Activated naive CD8-positive, alpha-beta T cell treated with anti-CD3 and anti-CD28 coated beads, Interleukin-2, amount 50 U/mL, for 24 hours (primary cell): ENCODE measurements at regions not wholly inside any gene's neighbourhood (a gene's known extent, or its start where the extent isn't known, plus 50 kb on each side); places are given as distances from the start of the nearest gene placed in this dataset.
"Not testable (repeated sequence)": the region's sequence is repeated elsewhere in the genome, so short reads cannot be mapped to it uniquely, and the experiment has no call there.

Experiments
- ATAC-seq: fragments of 150-1000 bp; cut with Tn5 transposase; one replicate; pipeline ENCODE4 v1.10.0; 2021
- DNase-seq: peaks from one replicate; pipeline ENCODE4 v3.0.0; 2021
- H3K27ac Mint-ChIP-seq: one replicate; pipeline ENCODE4 v1.8.0; 2021; ENCODE audit warnings: mild to moderate bottlenecking, mixed read lengths
- H3K27me3 Mint-ChIP-seq: one replicate; pipeline ENCODE4 v1.8.0; 2021; ENCODE audit warnings: mixed read lengths
- H3K36me3 Mint-ChIP-seq: one replicate; pipeline ENCODE4 v1.8.0; 2021; ENCODE audit warnings: low read depth, mixed read lengths
- H3K4me1 Mint-ChIP-seq: one replicate; pipeline ENCODE4 v1.8.0; 2021; ENCODE audit warnings: mixed read lengths
- H3K4me3 Mint-ChIP-seq: one replicate; pipeline ENCODE4 v1.8.0; 2021; ENCODE audit warnings: mild to moderate bottlenecking, moderate library complexity, mixed read lengths
- H3K9me3 Mint-ChIP-seq: one replicate; pipeline ENCODE4 v1.8.0; 2021; ENCODE audit warnings: mixed read lengths

DNA sequence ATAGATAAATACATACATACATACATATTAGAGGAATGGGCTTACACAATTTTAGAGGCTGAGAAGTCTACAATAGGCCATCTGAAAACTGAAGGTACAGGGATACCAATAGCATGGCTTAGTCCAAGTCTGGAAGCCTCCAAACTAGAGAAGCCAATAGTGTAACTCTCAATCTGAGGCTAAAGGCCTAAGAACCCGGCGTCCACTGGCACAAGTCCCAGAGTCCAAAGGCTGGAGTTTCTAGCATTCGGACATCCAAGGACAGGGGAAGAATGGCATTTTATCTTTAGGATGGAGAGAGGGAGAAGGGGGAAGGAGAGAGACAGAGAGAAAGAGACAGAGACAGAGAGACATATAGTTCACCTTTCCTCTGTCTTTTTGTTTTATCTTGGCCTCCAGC, 63.7 kb upstream of the SYT4 start:
- DNase-seq (no peak), ATAC-seq (no peak)
- Mint-ChIP-seq H3K36me3 (no peaks in the 10 kb centered on the region), H3K27me3 (no peaks in the 10 kb centered on the region), H3K4me3 (no peak overlapping the region), H3K4me1 (no peaks in the 10 kb centered on the region), H3K9me3 (peaks cover 18% of the 10 kb centered on the region), H3K27ac (no peak overlapping the region)

DNA sequence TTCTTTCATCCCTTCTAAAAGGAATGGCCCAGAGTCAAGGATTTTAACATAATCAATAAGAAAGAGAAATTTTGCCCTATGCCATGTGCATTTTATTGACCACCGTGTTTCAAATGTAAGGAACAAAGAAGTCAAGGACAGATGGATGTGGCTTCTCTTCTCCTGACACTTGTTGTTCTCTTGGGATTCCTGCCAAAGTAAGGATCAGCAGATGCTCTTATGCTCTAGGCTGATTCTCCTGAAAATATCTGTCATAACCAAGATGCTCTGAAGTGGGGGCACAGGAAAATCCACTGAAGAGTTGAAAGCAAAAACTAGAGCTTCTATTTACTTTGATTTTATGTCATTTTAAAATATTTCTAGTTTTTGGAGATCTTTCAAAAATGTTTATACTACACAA, 72.9 kb upstream of the SYT4 start:
- no peaks in the 10 kb centered on the region for H3K36me3 Mint-ChIP-seq
- peaks cover 11% of the 10 kb centered on the region for H3K9me3 Mint-ChIP-seq
- no peak for DNase-seq
- H3K4me1 Mint-ChIP-seq = no peaks in the 10 kb centered on the region
- H3K27me3 Mint-ChIP-seq = no peaks in the 10 kb centered on the region
- no peak for ATAC-seq
- H3K27ac Mint-ChIP-seq = no peak overlapping the region
- H3K4me3 Mint-ChIP-seq = no peak overlapping the region

DNA sequence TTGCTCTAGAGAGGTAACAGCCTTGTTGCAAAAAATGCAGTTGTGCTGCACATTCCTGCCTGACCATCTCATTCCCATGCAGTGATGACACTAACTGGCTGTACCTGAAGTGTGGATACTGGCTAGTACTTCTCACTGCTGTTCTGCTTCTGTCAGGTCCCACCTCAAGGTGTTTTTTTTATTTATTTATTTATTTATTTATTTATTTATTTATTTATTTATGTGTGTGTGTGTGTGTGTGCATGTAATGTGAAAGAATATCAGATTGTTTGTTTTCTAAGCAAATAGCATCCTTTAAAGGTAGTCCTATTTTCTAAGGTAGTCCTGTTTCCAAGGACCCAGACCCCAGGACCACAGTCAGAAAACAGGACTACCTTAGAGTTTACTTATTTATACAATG, 87.2 kb upstream of the SYT4 start:
- Mint-ChIP-seq H3K27me3 (no peaks in the 10 kb centered on the region), H3K4me3 (no peak overlapping the region), H3K27ac (no peak overlapping the region), H3K9me3 (no peaks in the 10 kb centered on the region), H3K4me1 (no peaks in the 10 kb centered on the region), H3K36me3 (no peaks in the 10 kb centered on the region)
- ATAC-seq (no peak), DNase-seq (no peak)

GRCh38 chr18:43367895-43368294, 90.6 kb upstream of the SYT4 start:
- Mint-ChIP-seq H3K9me3 (no peaks in the 10 kb centered on the region), H3K27me3 (no peaks in the 10 kb centered on the region), H3K4me1 (no peaks in the 10 kb centered on the region), H3K4me3 (no peak overlapping the region), H3K36me3 (no peaks in the 10 kb centered on the region), H3K27ac (no peak overlapping the region)
- DNase-seq (no peak), ATAC-seq (no peak)

GRCh38 chr18:43369311-43369710, 92.0 kb upstream of the SYT4 start:
- H3K27ac Mint-ChIP-seq, H3K4me1 Mint-ChIP-seq, H3K4me3 Mint-ChIP-seq, DNase-seq, H3K36me3 Mint-ChIP-seq, ATAC-seq, H3K9me3 Mint-ChIP-seq, H3K27me3 Mint-ChIP-seq: not testable (repeated sequence)

GRCh38 chr18:43372773-43373172, 95.5 kb upstream of the SYT4 start:
- DNase-seq (no peak), ATAC-seq (no peak)
- Mint-ChIP-seq H3K4me3 (no peak overlapping the region), H3K27me3 (no peaks in the 10 kb centered on the region), H3K9me3 (peaks cover 5% of the 10 kb centered on the region), H3K4me1 (no peaks in the 10 kb centered on the region), H3K36me3 (no peaks in the 10 kb centered on the region), H3K27ac (no peak overlapping the region)

DNA sequence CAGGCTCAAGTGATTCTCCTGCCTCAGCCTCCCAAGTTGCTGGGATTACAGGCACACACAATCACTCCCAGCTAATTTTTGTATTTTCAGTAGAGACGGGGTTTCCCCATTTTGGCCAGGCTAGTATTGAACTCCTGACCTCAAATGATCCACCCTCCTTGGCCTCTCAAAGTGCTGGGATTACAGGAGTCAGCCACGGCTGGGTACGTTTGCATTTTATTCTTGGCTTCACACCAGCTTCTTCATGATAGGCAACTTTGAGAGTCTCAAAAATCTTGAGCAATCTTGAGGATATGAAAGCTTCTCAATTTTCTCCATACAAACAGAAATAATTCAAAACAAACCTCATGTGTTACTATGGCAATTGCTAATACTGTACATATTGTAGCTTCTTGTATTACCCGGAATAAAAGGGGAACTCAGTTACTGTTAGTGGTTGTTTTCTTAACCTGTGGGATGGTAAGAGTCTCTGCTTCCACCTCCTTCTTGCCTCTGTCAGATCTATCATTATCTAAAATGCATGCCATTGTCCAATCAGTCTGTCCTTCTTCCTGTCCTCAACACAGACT, 102.9 kb upstream of the SYT4 start:
- no peaks in the 10 kb centered on the region for H3K36me3 Mint-ChIP-seq
- no peak overlapping the region for H3K27ac Mint-ChIP-seq
- no peak for ATAC-seq
- H3K9me3 Mint-ChIP-seq = peaks cover 14% of the 10 kb centered on the region
- H3K4me1 Mint-ChIP-seq = no peaks in the 10 kb centered on the region
- DNase-seq = no peak
- H3K27me3 Mint-ChIP-seq = no peaks in the 10 kb centered on the region
- H3K4me3 Mint-ChIP-seq = no peak overlapping the region

DNA sequence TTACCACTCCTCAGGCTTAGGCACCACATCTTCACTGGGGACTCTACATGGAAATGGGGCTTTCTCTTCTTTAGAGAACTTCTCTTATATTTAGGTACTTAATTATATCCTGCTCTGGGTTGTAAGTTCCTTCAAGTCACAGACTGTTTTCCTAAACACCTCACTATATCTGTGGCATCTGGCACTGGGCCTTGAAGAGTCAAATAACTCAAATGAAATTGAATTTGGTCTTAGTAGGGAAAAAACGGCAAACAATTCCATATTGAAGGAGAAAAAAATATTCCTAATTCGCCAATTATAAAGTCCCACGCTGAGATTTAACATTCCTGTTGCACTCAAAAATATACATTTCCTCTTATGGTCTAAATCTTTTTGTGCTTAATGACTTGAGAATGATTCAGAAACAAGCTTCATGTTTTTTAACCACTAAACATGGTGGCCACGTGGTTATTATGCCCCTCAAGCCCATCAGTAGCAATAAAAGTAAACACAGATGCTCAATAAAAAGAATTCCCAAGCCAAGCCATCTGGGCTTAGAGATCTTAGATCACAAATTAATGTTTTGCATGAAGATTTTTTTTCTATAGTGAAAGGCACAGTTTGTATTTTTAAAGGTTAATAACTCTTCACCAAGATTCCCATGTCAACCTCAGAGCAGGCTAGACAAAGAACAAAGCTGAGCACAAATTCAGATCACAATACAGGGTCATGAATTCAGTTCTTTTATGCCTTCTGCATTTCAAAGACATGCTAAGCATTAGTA, 105.5 kb upstream of the SYT4 start:
- H3K27ac Mint-ChIP-seq = no peak overlapping the region
- H3K9me3 Mint-ChIP-seq = peaks cover 9% of the 10 kb centered on the region
- no peak overlapping the region for H3K4me3 Mint-ChIP-seq
- H3K27me3 Mint-ChIP-seq = no peaks in the 10 kb centered on the region
- DNase-seq (no peak), ATAC-seq (no peak)
- no peaks in the 10 kb centered on the region for H3K36me3 Mint-ChIP-seq
- no peaks in the 10 kb centered on the region for H3K4me1 Mint-ChIP-seq

- Mint-ChIP-seq H3K4me3 (no peak overlapping the region), H3K9me3 (no peaks in the 10 kb centered on the region), H3K4me1 (no peaks in the 10 kb centered on the region), H3K27me3 (no peaks in the 10 kb centered on the region), H3K27ac (no peak overlapping the region), H3K36me3 (no peaks in the 10 kb centered on the region)
- DNase-seq (no peak), ATAC-seq (no peak)
Observed at GRCh38 chr18:43389163-43389562, 111.9 kb upstream of the SYT4 start.

GRCh38 chr18:43392168-43392567, 114.9 kb upstream of the SYT4 start:
- H3K27me3 Mint-ChIP-seq = no peaks in the 10 kb centered on the region
- H3K4me3 Mint-ChIP-seq = no peak overlapping the region
- H3K4me1 Mint-ChIP-seq = no peaks in the 10 kb centered on the region

GRCh38 chr18:43393174-43393573, 115.9 kb upstream of the SYT4 start:
- H3K9me3 Mint-ChIP-seq = no peaks in the 10 kb centered on the region
- no peak overlapping the region for H3K4me3 Mint-ChIP-seq
- no peaks in the 10 kb centered on the region for H3K4me1 Mint-ChIP-seq
- DNase-seq (no peak), ATAC-seq (no peak)
- no peak overlapping the region for H3K27ac Mint-ChIP-seq
- no peaks in the 10 kb centered on the region for H3K36me3 Mint-ChIP-seq
- no peaks in the 10 kb centered on the region for H3K27me3 Mint-ChIP-seq

More at GRCh38 chr18:43392168-43392567, 114.9 kb upstream of the SYT4 start:
- no peaks in the 10 kb centered on the region for H3K36me3 Mint-ChIP-seq
- no peak overlapping the region for H3K27ac Mint-ChIP-seq
- ATAC-seq (no peak), DNase-seq (no peak)
- H3K9me3 Mint-ChIP-seq = no peaks in the 10 kb centered on the region

DNA sequence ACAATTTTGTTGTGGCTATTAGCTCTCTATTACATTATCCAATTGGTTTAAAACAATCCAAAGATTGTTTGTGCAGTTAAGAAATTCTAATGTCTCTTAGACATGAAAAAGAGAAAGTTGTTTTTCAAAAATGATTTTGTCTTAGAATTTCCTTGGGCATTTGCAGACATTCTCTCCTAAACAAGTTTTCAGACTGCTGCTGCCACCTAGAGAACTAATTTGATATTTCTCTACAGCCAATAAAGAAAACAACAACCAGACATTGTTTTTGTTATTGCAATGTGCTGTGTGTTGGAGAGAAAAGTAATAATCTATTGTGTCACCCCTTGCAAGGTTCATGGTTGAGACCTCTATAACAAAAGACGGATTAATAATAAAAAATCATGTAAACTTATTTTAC, 119.0 kb upstream of the SYT4 start:
- no peaks in the 10 kb centered on the region for H3K4me1 Mint-ChIP-seq
- H3K4me3 Mint-ChIP-seq = no peak overlapping the region
- H3K36me3 Mint-ChIP-seq = no peaks in the 10 kb centered on the region
- H3K27me3 Mint-ChIP-seq = no peaks in the 10 kb centered on the region
- H3K9me3 Mint-ChIP-seq = no peaks in the 10 kb centered on the region
- ATAC-seq (no peak), DNase-seq (no peak)
- H3K27ac Mint-ChIP-seq = no peak overlapping the region

DNA sequence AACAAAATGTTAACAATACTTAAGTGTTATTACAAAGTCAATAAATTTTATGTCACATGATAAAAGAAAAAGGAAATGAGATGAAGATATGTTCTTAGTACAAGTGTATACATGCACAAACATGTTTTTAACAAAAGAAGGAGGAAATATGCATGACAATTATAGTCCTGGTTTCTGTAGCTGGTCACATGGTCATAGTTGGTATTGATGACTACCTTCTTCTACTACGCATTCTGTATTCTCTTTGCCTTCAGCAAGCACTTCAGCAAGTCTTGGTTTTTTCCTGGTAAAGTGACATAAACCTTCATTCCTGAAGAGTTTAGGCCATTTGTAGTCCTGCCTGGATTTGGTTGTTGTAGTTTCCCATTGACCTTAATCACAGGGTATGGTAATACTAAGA, 121.3 kb upstream of the SYT4 start:
- Mint-ChIP-seq H3K4me1 (no peaks in the 10 kb centered on the region), H3K9me3 (no peaks in the 10 kb centered on the region), H3K27ac (no peak overlapping the region), H3K4me3 (no peak overlapping the region), H3K36me3 (no peaks in the 10 kb centered on the region), H3K27me3 (no peaks in the 10 kb centered on the region)
- DNase-seq (no peak), ATAC-seq (no peak)

DNA sequence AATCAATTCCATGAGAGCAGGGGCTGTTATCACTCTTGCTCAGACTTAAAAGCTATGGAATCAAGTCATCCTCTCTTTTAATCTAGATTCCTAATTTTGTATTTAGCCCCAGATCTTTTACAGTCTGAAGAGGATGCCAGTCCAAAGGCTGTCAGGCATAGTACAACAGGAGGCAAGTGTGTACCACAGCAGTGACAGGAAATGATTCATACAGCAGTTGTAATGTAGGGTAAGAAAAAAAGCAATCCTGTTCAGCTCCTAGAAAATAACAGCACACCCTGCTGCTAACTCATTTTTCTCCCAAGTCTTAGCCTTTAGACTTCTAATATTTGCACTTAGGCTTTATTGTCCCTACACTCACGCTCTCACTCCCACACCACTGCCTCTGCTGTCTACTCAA, 127.8 kb upstream of the SYT4 start:
- Mint-ChIP-seq H3K36me3 (no peaks in the 10 kb centered on the region), H3K27ac (no peak overlapping the region), H3K27me3 (no peaks in the 10 kb centered on the region), H3K4me3 (no peak overlapping the region), H3K4me1 (no peaks in the 10 kb centered on the region), H3K9me3 (no peaks in the 10 kb centered on the region)
- ATAC-seq (no peak), DNase-seq (no peak)

DNA sequence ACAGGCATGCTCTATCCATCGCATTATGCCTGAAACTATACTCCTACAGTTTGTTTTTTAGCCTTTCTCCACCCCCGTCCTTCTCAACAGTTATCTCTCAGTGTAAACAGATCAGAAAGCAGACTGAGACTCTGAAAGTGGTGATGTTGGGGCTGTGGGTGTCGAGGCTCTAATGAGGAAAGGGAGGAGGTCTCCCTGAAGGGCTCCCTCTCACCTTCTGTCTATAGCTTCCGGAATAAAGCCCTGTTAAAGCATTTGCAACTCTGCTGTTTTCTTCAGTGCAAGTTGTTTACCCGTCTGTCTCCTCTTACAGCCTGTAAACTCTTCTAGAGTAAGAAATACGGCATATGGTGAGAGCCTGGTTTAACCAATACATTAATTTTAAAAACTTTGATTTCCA, 136.7 kb upstream of the SYT4 start:
- H3K27ac Mint-ChIP-seq = no peak overlapping the region
- no peak for DNase-seq
- no peaks in the 10 kb centered on the region for H3K36me3 Mint-ChIP-seq
- no peak overlapping the region for H3K4me3 Mint-ChIP-seq
- ATAC-seq = no peak
- no peaks in the 10 kb centered on the region for H3K27me3 Mint-ChIP-seq
- no peaks in the 10 kb centered on the region for H3K9me3 Mint-ChIP-seq
- H3K4me1 Mint-ChIP-seq = no peaks in the 10 kb centered on the region

GRCh38 chr18:43420091-43420490, 142.8 kb upstream of the SYT4 start:
- Mint-ChIP-seq H3K9me3 (no peaks in the 10 kb centered on the region), H3K4me1 (no peaks in the 10 kb centered on the region), H3K4me3 (no peak overlapping the region), H3K27me3 (no peaks in the 10 kb centered on the region), H3K27ac (no peak overlapping the region), H3K36me3 (no peaks in the 10 kb centered on the region)
- DNase-seq (no peak), ATAC-seq (no peak)
